Mammary epithelial cell (primary cell): ENCODE measurements at regions not wholly inside any gene's neighbourhood (a gene's known extent, or its start where the extent isn't known, plus 50 kb on each side); places are given as distances from the start of the nearest gene placed in this dataset.

Source experiments
- CTCF ChIP-seq, 2 donors: IDR thresholded peaks in 1 of 2; conservative IDR thresholded peaks in 1 of 2; 2 replicates each; pipeline ENCODE4 v1.5.1; 2011 to 2012; ENCODE audit warnings: inconsistent platforms in 2 of 2, low read length in 2 of 2, mild to moderate bottlenecking in 2 of 2, control low read depth in 1 of 2, low read depth in 1 of 2; ENCODE audit not compliant: insufficient read depth in 1 of 2; ENCODE audit errors: extremely low read depth in 1 of 2
- EZH2 ChIP-seq: IDR thresholded peaks from 2 replicates; pipeline ENCODE4 v1.6.1; 2012; ENCODE audit warnings: low read length, inconsistent platforms, borderline replicate concordance

- no peak for TF ChIP-seq CTCF (conservative IDR thresholded peaks at IDR 0.05 in 1 of 2, IDR thresholded peaks at IDR 0.05 in 1 of 2; ENCODE audit: extremely low read depth in 1 of 2, insufficient read depth in 1 of 2, low read depth in 1 of 2, low read length in 2 of 2)
- no peak for TF ChIP-seq EZH2
Observed at GRCh38 chr4:182083671-182084410, 159.4 kb upstream of the TENM3 start.
